HG02852 (cell line): ENCODE measurements at regions not wholly inside any gene's neighbourhood (a gene's known extent, or its start where the extent isn't known, plus 50 kb on each side); places are given as distances from the start of the nearest gene placed in this dataset.

Experiments
- ATAC-seq: cut with Tn5 transposase; IDR thresholded peaks from one replicate; pipeline ENCODE4 v1.9.1; 2021; ENCODE audit warnings: mild to moderate bottlenecking, moderate library complexity; ENCODE audit not compliant: unreplicated experiment

- no peak for ATAC-seq
These were observed 411.6 kb upstream of the NEGR1 start for GRCh38 chr1:72693899-72694298.

- ATAC-seq: no peak
These were observed 411.0 kb upstream of the NEGR1 start for GRCh38 chr1:72693376-72693775.

GRCh38 chr1:72690871-72691270 is 408.5 kb upstream of the NEGR1 start:
- ATAC-seq: no peak

DNA sequence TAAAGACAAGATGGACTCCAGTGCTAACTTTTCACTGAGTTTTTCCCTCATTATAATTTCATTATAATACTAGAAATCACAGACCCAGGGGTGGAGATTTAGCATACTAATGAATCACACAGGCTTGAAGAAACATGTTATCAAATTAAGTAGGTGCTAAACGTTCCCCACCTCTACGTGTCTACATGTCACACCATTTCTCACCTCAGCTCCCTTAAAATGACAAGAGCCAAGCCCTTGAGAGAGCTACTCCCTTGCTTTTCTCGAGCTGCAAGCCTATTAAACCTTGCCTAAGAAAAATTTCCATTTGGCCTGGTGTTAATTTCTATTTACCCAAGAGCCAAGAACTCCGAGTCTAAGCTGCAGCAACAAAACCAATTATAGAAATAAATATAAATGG is 396.3 kb upstream of the NEGR1 start:
- no peak for ATAC-seq

GRCh38 chr1:72670902-72671301 is 388.6 kb upstream of the NEGR1 start:
- ATAC-seq: no peak

- no peak for ATAC-seq
These were observed 380.6 kb upstream of the NEGR1 start for GRCh38 chr1:72662918-72663317.

GRCh38 chr1:72650843-72651435 is 368.6 kb upstream of the NEGR1 start:
- ATAC-seq: no peak

DNA sequence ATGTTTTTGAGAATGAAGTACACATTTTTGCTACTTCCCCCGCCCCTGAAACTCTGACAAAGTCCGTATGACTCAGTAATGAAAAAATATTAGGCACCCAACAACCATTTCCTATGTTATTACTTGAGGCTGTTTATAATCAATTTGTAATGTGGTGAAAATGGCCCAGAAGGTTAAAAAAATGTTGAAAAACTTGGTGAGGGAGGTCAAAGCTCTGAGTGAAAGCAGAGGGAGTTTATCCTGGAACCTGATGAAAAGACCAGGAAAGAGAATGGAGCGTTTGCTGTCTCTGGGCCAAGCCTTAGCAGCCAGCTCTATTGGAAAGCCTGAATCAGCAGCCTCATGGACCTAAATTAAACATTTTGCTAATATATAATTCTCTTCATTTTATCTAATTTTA is 367.7 kb upstream of the NEGR1 start:
- ATAC-seq: no peak

- no peak for ATAC-seq
These were observed 367.0 kb upstream of the NEGR1 start for GRCh38 chr1:72649211-72649888.

GRCh38 chr1:72648465-72648864 is 366.1 kb upstream of the NEGR1 start:
- ATAC-seq: no peak

GRCh38 chr1:72643142-72643541 is 360.8 kb upstream of the NEGR1 start:
- ATAC-seq: no peak

GRCh38 chr1:72637593-72637992 is 355.3 kb upstream of the NEGR1 start:
- ATAC-seq: no peak

GRCh38 chr1:72636631-72637030 is 354.3 kb upstream of the NEGR1 start:
- ATAC-seq: no peak

GRCh38 chr1:72635719-72636118 is 353.4 kb upstream of the NEGR1 start:
- no peak for ATAC-seq

DNA sequence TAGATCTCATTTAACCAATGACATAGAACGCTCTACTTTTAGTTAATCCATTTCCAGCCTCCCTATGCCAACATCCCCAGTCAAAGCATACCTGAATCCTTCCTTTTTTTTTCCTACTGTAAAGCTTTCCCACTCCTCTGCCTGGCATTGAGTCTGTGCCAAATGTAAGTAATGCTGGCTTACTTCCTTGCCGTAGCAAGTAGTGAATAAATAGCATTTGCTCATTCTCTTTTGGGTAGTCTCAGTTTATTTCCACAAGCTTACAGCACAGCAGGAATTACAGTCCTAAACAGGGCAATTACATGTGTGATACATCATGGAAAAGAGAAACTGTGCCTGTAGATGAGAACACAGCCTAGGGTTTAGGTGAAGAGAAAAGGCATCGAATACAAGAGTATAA is 352.6 kb upstream of the NEGR1 start:
- no peak for ATAC-seq

DNA sequence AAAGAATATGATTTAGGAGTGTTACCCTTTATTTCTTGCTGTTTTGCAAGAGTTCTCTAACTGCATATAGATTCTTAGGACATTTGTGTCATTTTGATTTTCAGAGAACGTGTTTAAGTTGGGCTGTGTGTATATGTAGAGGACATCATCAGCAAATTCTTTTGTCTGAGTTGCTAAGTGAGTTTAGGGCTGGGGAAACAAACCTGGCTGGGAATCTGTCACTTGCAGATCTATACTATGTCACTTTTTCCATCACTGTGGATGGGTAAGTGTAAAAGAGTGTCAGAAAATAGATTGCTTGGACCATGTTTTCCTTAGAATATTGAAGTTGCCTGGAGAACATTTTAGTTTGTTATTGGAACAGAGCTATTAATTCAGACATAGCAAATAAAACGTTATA is 349.1 kb upstream of the NEGR1 start:
- no peak for ATAC-seq

- ATAC-seq: peak; percentile 86
These were observed 341.0 kb upstream of the NEGR1 start for GRCh38 chr1:72623299-72623708.

- no peak for ATAC-seq
These were observed 338.1 kb upstream of the NEGR1 start for GRCh38 chr1:72620453-72620852.

DNA sequence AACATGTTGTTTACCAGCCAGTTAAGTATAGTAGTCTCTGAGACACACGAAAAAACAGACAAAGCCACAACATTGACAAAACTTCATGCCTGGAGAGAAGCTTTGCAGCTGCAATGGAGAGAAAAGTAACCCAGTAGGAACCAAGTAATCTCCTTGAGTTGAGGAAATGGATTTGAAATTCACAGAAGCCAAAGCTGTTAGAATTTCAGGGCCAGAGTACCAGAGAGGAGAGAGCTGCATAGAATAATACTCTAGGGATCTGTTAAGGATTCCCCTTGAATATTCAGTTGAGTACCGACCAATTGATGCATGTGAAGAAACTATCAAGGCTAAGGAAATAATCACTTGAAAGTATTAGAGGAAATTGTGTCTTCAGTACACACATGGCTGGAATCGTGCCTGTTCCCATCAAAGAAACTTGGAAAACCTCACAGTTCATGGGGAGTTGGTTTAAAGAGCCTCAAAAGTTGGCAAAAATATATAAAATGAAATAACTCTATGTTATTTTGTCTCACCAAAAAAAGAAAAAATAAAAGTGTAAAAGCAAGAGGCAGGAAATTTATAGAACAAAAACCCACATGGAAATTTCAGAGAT is 324.0 kb upstream of the NEGR1 start:
- no peak for ATAC-seq

DNA sequence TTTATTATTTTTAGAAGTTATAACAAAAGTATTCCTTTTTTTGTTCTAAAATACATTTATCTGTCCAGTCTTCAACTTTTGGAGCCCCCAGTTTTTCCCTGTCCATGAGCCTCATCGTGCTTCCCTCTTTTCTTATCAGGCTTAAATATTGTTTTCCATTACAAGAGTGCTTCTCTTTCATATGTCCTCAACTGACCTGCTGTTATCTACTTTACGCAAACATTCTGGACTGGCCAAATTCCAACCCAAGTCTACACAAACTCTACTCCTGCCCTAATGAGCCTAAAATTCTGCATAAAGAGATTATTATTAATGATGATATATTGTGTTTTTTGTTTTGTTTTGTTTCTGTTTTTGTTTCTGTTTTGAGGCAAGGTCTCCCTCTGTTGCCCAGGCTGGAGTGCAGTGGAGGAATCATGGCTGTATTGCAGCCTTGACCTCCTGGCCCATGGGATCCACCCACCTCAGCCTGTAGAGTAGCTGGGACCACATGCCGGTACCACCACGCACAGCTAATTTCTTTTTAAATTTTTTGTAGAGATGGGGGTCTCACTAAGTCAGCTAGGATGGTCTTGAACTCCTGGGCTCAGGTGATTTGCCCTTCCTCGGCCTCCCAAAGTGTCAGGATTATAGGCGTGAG is 318.8 kb upstream of the NEGR1 start:
- ATAC-seq: no peak

DNA sequence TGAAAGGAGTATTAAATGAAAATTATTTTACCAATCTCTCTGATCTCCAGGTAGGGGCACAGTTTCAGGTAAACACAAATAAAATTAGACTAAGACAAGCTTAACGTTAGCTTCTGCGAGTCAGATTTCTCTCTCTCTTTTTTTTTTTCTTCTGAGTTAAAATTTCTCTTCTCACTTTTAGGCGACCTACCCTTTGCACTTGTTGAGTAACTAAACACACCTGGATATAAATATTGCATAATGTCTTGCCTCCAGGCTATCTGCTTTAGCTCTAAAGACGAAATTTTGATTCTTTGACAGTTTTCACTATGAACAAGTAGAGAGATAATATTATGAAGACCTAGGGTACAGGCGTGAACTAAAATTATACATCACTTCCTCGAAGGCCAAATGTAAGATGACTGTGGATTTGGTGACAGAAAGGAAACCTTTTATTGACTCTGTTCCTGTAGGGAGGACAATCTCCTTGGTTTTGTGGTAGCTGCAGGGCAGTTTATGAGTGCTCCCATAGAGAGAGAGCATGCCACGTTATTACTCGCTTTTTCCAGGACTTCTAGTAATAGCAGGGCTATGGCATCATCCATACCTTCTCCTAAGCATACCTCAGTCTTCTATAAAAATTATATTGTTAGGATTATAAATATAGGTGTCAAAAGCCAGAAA is 303.8 kb upstream of the NEGR1 start:
- no peak for ATAC-seq

- no peak for ATAC-seq
These were observed 297.3 kb upstream of the NEGR1 start for GRCh38 chr1:72579629-72580028.
